Effector memory CD4-positive, alpha-beta T cell (primary cell): ENCODE measurements at regions not wholly inside any gene's neighbourhood (a gene's known extent, or its start where the extent isn't known, plus 50 kb on each side); places are given as distances from the start of the nearest gene placed in this dataset.

Source experiments
- DNase-seq, 3 donors: peaks; one replicate each; pipeline ENCODE4 v3.0.0-alpha.2; 2020
- H3K27ac ChIP-seq: 2 replicates; pipeline ENCODE4 v1.7.0; 2013; ENCODE audit warnings: mild to moderate bottlenecking, low read length, moderate library complexity; ENCODE audit not compliant: insufficient read depth, poor library complexity, severe bottlenecking
- H3K27me3 ChIP-seq: replicated peaks from 2 replicates; pipeline ENCODE4 v1.7.0; 2013; ENCODE audit warnings: mild to moderate bottlenecking, low read length; ENCODE audit not compliant: insufficient read depth, control insufficient read depth, poor library complexity, severe bottlenecking
- H3K36me3 ChIP-seq: 2 replicates; pipeline ENCODE4 v1.7.0; 2013; ENCODE audit warnings: mild to moderate bottlenecking, low read length, moderate library complexity; ENCODE audit not compliant: control insufficient read depth, insufficient read depth
- H3K4me1 ChIP-seq: 2 replicates; pipeline ENCODE4 v1.7.0; 2013; ENCODE audit warnings: low read length, mild to moderate bottlenecking; ENCODE audit not compliant: control insufficient read depth, insufficient read depth, poor library complexity, severe bottlenecking
- H3K4me3 ChIP-seq: 2 replicates; pipeline ENCODE4 v1.7.0; 2013; ENCODE audit warnings: low read length, low read depth, mild to moderate bottlenecking; ENCODE audit not compliant: insufficient read depth, poor library complexity, severe bottlenecking
- H3K9me3 ChIP-seq: 2 replicates; pipeline ENCODE4 v1.7.0; 2013; ENCODE audit warnings: mild to moderate bottlenecking, low read length, moderate library complexity; ENCODE audit not compliant: control insufficient read depth

DNA sequence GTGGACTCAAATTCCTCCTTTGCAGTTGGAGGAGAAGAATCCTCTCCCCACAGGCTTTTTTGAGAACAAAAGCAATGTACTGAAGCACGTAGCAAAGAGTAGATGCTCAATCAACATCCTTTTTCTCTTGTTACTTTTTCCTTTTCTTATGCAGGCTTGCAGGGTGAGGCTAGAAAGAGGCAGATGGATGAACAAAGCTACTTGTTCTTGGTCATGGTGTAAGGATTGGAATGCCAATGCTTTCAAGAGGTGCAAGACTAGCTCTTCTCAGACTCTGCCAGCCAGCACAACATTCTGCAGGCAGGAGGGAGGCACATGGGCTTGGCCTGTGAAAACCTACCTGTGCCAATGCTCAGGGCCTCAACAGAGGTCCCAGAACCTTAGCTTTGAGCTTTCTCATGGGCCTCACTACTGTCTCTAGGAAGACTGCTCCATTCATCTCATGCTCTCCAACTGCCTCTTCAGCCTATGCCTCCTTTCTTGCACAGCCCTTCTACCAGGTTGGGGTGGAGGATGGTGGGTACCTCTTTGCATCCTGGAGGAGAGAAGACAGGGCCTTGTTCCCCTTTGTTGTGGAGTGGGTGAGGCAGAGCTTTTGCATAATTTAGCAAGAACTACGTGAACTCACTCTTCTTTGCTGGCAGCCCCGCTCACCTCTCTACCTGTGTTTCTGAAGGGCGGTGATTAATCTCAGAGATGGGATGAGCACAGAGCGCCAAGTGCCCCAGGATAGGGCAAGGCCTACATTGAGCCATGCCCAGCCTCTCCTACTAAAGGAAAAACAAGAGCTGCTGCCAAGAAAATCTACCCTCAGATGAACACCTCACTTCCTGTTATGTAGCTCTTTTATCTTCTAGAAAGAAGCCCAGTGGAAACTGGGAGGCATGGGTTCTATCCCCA, 1119.7 kb downstream of the VRK1 start:
- no peak overlapping the region for H3K4me3 ChIP-seq
- no peaks in the 10 kb centered on the region for H3K36me3 ChIP-seq
- no peaks in the 10 kb centered on the region for H3K9me3 ChIP-seq
- no peak overlapping the region for H3K27ac ChIP-seq
- no peak for DNase-seq
- peaks cover 3% of the 10 kb centered on the region for H3K4me1 ChIP-seq
- no peaks in the 10 kb centered on the region for H3K27me3 ChIP-seq

DNA sequence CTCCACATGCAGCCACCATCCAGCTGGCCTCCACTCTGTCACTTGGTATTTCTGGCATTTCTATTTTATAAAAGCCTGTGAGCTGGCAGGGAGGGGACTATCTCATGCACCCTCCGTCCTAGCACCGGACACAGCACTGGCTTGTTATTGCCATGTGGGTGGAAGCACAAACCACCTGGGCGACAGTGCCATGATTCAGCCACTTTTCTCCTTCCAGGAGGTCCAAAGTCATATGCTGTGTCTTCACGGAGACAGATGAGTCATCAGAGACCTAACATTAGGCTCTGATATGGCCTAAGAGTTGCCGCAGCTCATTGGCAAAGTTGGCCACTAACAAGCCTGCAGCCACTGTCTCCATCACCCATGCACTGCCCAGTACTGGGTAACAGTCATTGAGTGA, 1123.0 kb downstream of the VRK1 start:
- no peak overlapping the region for H3K27ac ChIP-seq

DNA sequence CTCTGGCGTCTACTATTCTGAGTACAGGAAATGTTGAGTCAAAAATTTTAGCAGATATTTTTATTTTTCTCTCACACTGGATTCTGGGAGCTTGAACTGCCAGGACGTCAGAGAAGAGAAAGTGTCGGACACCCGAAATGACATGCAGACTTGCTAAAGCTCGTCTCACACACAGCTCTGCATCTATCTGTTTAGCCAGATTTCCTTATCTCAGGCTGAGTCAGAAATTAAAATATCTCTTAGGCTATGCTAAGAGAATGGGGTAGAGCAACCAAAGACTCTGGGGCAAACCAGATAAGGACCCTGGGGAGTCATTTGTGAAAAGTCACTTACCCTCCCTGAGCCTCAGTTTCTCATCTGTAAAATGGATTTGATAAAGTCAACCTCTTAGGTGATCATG, 1124.1 kb downstream of the VRK1 start:
- Histone ChIP-seq H3K36me3 (no peaks in the 10 kb centered on the region), H3K9me3 (no peaks in the 10 kb centered on the region), H3K4me1 (peaks cover 3% of the 10 kb centered on the region), H3K27ac (no peak overlapping the region), H3K27me3 (no peaks in the 10 kb centered on the region), H3K4me3 (no peak overlapping the region)
- DNase-seq = no peak

More for the DNA sequence above, 1123.0 kb downstream of the VRK1 start:
- Histone ChIP-seq H3K27me3 (no peaks in the 10 kb centered on the region), H3K4me3 (no peak overlapping the region), H3K9me3 (no peaks in the 10 kb centered on the region), H3K4me1 (peaks cover 3% of the 10 kb centered on the region), H3K36me3 (no peaks in the 10 kb centered on the region)
- no peak for DNase-seq

DNA sequence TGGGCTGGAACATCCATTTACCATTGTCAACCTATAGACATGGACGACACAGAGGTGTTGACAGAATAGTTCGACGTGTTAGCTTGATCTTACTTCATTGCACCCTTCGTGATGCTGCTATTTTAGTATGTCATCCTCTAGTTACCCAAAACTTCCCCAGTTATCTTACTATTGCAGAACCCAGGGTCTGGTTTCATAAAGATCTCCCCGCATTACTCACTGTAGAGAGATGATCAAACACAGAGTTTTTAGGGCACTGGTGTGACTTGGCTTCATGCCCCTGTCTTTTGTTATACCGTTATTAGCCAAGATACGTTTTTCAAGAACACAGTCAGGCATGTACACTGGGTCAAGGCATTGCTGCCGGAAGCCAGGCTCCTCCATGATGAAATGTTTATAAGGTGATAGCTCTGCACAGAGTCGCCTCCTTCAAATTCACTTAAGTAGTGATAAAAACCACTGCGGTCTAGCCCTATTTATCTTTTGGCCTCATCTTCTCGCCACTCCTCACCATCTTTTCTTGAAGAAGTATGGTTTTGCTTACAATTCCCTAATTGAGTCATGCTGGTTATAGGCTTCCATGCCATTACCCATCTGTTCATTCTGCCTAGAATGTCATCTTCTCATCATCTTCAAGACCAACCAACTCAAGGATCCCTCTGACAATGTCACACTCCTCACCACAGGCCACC, 1127.9 kb downstream of the VRK1 start:
- no peaks in the 10 kb centered on the region for H3K9me3 ChIP-seq
- DNase-seq = no peak
- no peaks in the 10 kb centered on the region for H3K4me1 ChIP-seq
- no peaks in the 10 kb centered on the region for H3K27me3 ChIP-seq
- no peaks in the 10 kb centered on the region for H3K36me3 ChIP-seq
- no peak overlapping the region for H3K27ac ChIP-seq
- H3K4me3 ChIP-seq = no peak overlapping the region

DNA sequence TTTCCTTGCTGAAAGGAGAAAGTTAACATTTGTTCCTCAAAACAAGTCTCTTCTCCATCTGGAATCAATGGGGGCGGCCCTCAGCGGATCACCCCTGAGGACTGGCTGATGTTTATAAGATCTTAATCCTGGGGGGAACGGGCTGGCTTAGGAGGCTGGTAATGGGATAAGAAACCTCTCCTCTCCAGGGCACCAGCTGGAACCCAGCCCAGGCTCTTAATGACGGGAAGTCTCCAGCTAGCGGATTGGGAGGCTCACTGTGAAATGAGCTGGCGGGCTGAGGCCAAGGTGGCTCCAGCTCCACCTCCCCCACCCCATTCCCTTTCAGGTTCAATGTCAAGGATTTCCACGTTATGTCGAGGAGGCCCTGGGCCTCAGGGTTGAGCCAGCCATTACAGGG, 1133.0 kb downstream of the VRK1 start:
- Histone ChIP-seq H3K4me1 (no peaks in the 10 kb centered on the region), H3K4me3 (no peak overlapping the region), H3K9me3 (no peaks in the 10 kb centered on the region), H3K27me3 (no peaks in the 10 kb centered on the region), H3K36me3 (no peaks in the 10 kb centered on the region), H3K27ac (no peak overlapping the region)
- no peak for DNase-seq

DNA sequence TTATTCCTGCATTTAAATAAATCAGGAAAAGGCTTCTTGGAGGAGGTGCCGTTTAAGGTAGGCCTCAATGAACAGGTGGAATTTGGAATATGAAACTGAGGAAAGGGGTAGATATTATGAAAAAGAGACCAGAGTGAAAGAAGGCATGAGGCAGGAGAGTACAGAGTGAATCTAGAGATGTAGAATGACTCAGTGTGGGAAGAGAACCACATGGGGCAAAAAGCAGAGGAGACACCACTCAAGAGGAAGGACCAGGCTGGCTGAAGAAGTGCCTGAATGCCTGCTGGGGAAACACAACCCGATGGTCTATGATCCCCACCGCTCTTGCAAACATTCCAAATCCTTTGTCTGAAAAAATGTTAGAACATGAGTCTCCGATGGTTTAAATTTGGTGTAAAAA, 1134.1 kb downstream of the VRK1 start:
- no peak for DNase-seq
- Histone ChIP-seq H3K4me1 (no peaks in the 10 kb centered on the region), H3K36me3 (no peaks in the 10 kb centered on the region), H3K4me3 (no peak overlapping the region), H3K27ac (no peak overlapping the region), H3K9me3 (no peaks in the 10 kb centered on the region), H3K27me3 (no peaks in the 10 kb centered on the region)

DNA sequence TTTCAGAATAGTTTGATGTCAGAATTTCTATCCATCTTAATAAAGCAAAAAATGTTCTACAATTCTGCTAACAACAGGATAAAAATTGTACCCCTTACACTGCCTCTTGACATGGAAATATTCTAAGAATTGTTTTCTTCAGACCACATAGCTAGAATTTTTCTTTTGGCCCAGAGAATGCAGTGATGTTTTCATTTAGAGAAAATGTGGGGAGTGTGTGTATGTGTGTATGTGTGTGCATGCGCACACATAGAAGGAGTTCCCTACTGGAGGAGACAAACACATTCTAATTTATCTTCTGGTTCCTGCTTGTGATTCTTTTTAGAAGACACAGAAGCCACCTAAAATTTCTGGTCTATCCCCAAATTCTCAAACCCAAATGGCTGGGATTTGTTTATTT, 1145.7 kb downstream of the VRK1 start:
- H3K36me3 ChIP-seq = no peaks in the 10 kb centered on the region
- no peak overlapping the region for H3K27ac ChIP-seq
- no peaks in the 10 kb centered on the region for H3K9me3 ChIP-seq
- H3K27me3 ChIP-seq = no peaks in the 10 kb centered on the region
- no peak for DNase-seq
- no peak overlapping the region for H3K4me3 ChIP-seq
- H3K4me1 ChIP-seq = no peaks in the 10 kb centered on the region

DNA sequence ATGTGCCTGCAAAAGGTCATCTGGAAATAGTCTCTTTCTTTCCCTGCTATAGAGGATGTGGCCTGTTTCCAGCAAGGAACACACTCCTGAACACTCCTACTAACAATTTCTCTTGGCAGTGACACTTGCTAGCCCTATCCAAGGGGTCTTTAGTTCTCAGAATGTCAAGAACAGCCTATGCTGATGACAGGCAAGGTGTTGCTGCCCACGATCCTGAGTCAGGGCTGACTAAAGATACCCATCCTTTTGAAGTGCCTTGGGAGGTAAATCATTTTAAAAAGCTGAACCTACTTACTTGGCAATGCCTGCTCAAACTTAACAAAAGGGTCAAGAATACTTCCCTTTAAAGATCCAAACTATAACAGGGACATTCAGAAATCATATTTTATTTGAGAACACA, 1146.4 kb downstream of the VRK1 start:
- Histone ChIP-seq H3K27me3 (no peaks in the 10 kb centered on the region), H3K9me3 (no peaks in the 10 kb centered on the region), H3K36me3 (no peaks in the 10 kb centered on the region), H3K4me3 (no peak overlapping the region), H3K4me1 (no peaks in the 10 kb centered on the region), H3K27ac (no peak overlapping the region)
- no peak for DNase-seq

DNA sequence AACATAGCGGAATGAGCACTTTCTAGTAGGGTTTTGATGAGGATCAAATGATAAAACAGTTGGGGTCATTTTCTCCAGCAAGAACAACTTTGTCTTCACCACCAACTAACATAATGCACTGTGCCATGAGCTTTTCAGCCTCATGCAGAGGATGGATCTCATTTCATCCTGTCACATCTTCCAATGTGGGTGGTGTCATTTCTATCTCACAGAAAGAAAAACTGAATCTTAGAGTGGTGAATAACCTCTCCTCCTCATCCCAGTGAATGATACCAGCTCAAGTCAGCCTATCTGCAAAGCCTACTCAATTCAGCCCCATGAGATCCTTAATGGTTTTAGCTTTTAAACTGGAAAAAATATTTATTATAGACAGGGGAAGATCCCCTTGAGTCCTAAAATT, 1147.2 kb downstream of the VRK1 start:
- Histone ChIP-seq H3K4me1 (no peaks in the 10 kb centered on the region), H3K36me3 (no peaks in the 10 kb centered on the region), H3K4me3 (no peak overlapping the region), H3K27me3 (no peaks in the 10 kb centered on the region), H3K27ac (no peak overlapping the region), H3K9me3 (no peaks in the 10 kb centered on the region)
- DNase-seq = no peak

DNA sequence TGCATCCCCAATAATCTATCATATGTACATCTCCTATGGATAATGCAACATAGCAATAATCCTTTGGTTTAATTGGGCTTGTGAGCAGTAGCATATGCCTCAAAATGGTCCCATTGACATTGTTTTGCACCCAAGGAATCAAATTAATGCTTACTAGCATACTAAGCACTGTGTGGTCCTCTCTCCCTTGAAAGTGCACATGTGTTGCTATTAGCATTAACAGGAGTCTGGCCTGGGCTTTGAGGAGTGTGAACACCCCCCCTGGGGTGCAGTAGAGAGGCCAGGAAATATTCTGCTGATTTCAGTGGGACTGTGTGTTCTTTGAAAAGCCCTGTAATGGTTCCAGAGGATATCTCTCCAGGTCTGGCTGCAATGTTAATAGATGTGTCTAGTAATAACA, 1148.4 kb downstream of the VRK1 start:
- Histone ChIP-seq H3K9me3 (no peaks in the 10 kb centered on the region), H3K27ac (no peak overlapping the region), H3K4me3 (no peak overlapping the region), H3K4me1 (no peaks in the 10 kb centered on the region), H3K27me3 (no peaks in the 10 kb centered on the region), H3K36me3 (no peaks in the 10 kb centered on the region)
- no peak for DNase-seq
